Adipocyte (in vitro differentiated cells): ENCODE measurements at regions not wholly inside any gene's neighbourhood (a gene's known extent, or its start where the extent isn't known, plus 50 kb on each side); places are given as distances from the start of the nearest gene placed in this dataset.
"Not testable (repeated sequence)": the region's sequence is repeated elsewhere in the genome, so short reads cannot be mapped to it uniquely, and the experiment has no call there.

Experiments
- DNase-seq: peaks from one replicate; pipeline ENCODE4 v3.0.0-alpha.2; 2015; ENCODE audit warnings: low read depth
- H3K27me3 ChIP-seq: replicated peaks from 2 replicates; pipeline ENCODE4 v1.7.0; 2013; ENCODE audit warnings: mild to moderate bottlenecking, low read length, moderate library complexity; ENCODE audit not compliant: control insufficient read depth, insufficient read depth
- H3K36me3 ChIP-seq: 2 replicates; pipeline ENCODE4 v1.7.0; 2013; ENCODE audit warnings: low read length, mild to moderate bottlenecking, moderate library complexity; ENCODE audit not compliant: control insufficient read depth, insufficient read depth, severe bottlenecking
- H3K4me1 ChIP-seq: 2 replicates; pipeline ENCODE4 v1.7.0; 2013; ENCODE audit warnings: mild to moderate bottlenecking, low read length, moderate library complexity; ENCODE audit not compliant: control insufficient read depth, insufficient read depth
- H3K4me3 ChIP-seq: 2 replicates; pipeline ENCODE4 v1.7.0; 2013; ENCODE audit warnings: mild to moderate bottlenecking, low read length, moderate library complexity
- H3K9ac ChIP-seq: 2 replicates; pipeline ENCODE4 v1.7.0; 2013; ENCODE audit warnings: mild to moderate bottlenecking, low read length, moderate library complexity
- H3K9me3 ChIP-seq: 2 replicates; pipeline ENCODE4 v1.7.0; 2013; ENCODE audit warnings: mild to moderate bottlenecking, low read length, moderate library complexity; ENCODE audit not compliant: control insufficient read depth

GRCh38 chr1:229900220-229900619 is 166.8 kb upstream of the GALNT2 start:
- Histone ChIP-seq H3K36me3 (no peaks in the 10 kb centered on the region), H3K9me3 (peaks cover 12% of the 10 kb centered on the region), H3K4me3 (no peak overlapping the region), H3K27me3 (peaks cover 4% of the 10 kb centered on the region), H3K9ac (no peak overlapping the region), H3K4me1 (no peaks in the 10 kb centered on the region)
- no peak for DNase-seq

DNA sequence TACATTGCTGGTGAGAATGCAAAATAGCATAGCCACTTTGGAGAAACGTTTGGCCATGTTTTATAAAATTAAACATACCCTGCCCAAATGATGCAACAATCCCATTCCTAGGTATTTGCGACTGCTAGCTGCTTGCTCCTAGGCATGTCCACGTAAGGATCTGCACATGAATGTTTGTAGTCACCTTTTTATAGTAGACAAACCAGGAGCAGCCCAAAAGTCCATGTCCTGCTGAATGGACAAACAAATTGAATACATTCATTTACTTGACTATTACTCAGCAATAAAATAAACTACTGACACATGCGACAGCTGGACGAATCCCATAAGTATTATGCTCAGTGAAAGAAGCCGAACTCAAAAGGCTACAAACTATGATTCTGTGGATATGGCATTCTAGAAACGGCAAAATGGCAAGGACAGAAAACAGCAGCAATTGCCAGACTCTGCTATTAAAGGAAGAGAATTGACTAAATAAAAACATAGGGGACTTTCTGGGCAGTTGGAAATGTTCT is 161.9 kb upstream of the GALNT2 start:
- Histone ChIP-seq H3K4me3 (no peak overlapping the region), H3K9ac (no peak overlapping the region), H3K36me3 (no peaks in the 10 kb centered on the region), H3K27me3 (peaks cover 13% of the 10 kb centered on the region), H3K9me3 (peaks cover 16% of the 10 kb centered on the region), H3K4me1 (no peaks in the 10 kb centered on the region)
- no peak for DNase-seq

- peaks cover 17% of the 10 kb centered on the region for H3K27me3 ChIP-seq
Measured at GRCh38 chr1:229905652-229906051, 161.4 kb upstream of the GALNT2 start.

GRCh38 chr1:229907884-229908638 is 159.0 kb upstream of the GALNT2 start:
- no peak for DNase-seq
- H3K27me3 ChIP-seq, result peaks cover 18% of the 10 kb centered on the region
- H3K4me1 ChIP-seq, result no peaks in the 10 kb centered on the region
- no peaks in the 10 kb centered on the region for H3K36me3 ChIP-seq
- no peak overlapping the region for H3K4me3 ChIP-seq
- no peak overlapping the region for H3K9ac ChIP-seq
- H3K9me3 ChIP-seq, result peaks cover 8% of the 10 kb centered on the region

More at GRCh38 chr1:229905652-229906051, 161.4 kb upstream of the GALNT2 start:
- DNase-seq, result no peak
- no peak overlapping the region for H3K4me3 ChIP-seq
- no peak overlapping the region for H3K9ac ChIP-seq
- peaks cover 17% of the 10 kb centered on the region for H3K9me3 ChIP-seq
- no peaks in the 10 kb centered on the region for H3K36me3 ChIP-seq
- H3K4me1 ChIP-seq, result no peaks in the 10 kb centered on the region

DNA sequence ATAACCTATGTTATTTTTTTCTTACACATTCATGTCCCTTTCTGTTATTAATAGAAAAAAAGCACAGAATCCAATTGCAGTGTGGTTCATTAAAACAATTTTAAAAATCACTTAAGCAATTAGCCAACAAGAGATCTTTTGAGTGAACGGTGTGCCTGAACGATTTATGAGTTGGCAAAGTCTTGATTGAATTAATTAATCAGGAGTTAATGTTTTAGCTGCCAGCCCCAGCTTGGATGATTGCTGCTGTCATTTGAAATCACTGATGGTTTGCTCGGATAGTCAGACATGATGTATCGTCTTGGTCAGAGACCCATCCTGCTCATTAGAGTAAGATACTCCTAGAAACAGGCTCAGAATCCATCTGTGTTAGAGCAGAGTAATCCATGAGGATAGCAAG is 158.3 kb upstream of the GALNT2 start:
- Histone ChIP-seq H3K36me3 (no peaks in the 10 kb centered on the region), H3K4me1 (no peaks in the 10 kb centered on the region), H3K27me3 (peaks cover 18% of the 10 kb centered on the region), H3K9ac (no peak overlapping the region), H3K9me3 (peaks cover 8% of the 10 kb centered on the region), H3K4me3 (no peak overlapping the region)
- no peak for DNase-seq

DNA sequence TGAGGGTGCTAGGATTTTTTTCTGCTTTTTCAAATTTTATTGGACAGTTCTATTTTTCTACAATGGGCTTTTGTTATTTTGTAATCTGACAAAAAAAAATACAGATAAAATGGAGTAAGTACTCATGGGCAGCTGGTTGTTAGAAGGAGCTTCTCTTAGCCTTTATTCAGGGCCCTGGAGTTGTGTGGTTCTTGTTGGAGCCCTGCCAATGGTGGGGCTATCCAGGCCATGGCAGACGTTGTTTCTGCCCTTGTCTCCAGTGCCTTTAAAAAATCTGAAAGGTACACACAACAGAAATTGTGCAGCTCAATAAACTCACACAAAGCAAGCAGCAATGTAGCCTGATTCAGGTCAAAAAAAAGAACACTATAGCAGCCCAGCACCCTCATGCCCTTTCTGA is 153.5 kb upstream of the GALNT2 start:
- no peak for DNase-seq
- peaks cover 8% of the 10 kb centered on the region for H3K9me3 ChIP-seq
- no peaks in the 10 kb centered on the region for H3K4me1 ChIP-seq
- no peak overlapping the region for H3K9ac ChIP-seq
- peaks cover 20% of the 10 kb centered on the region for H3K27me3 ChIP-seq
- no peaks in the 10 kb centered on the region for H3K36me3 ChIP-seq
- no peak overlapping the region for H3K4me3 ChIP-seq

DNA sequence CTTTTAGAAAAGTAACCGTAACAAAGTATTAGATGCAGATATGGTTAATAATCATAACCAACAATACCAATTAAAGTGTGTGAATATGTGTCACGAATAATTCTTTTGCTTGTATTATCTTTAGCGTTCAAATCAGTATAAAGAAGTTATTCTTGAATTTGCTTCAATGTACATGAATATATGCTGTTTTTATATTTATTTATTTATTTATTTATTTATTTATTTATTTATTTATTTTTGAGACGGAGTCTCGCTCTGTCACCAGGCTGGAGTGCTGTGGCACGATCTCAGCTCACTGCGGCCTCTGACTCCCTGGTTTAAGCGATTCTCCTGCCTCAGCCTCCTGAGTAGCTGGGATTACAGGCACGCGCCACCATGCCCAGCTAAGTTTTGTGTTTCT is 147.6 kb upstream of the GALNT2 start:
- H3K9me3 ChIP-seq, H3K9ac ChIP-seq, DNase-seq, H3K27me3 ChIP-seq, H3K4me1 ChIP-seq, H3K36me3 ChIP-seq, H3K4me3 ChIP-seq: not testable (repeated sequence)

- Histone ChIP-seq H3K9ac (no peak overlapping the region), H3K4me3 (no peak overlapping the region), H3K27me3 (no peaks in the 10 kb centered on the region), H3K9me3 (no peaks in the 10 kb centered on the region), H3K4me1 (no peaks in the 10 kb centered on the region), H3K36me3 (no peaks in the 10 kb centered on the region)
- DNase-seq, result no peak
Measured at GRCh38 chr1:229920683-229921082, 146.4 kb upstream of the GALNT2 start.

DNA sequence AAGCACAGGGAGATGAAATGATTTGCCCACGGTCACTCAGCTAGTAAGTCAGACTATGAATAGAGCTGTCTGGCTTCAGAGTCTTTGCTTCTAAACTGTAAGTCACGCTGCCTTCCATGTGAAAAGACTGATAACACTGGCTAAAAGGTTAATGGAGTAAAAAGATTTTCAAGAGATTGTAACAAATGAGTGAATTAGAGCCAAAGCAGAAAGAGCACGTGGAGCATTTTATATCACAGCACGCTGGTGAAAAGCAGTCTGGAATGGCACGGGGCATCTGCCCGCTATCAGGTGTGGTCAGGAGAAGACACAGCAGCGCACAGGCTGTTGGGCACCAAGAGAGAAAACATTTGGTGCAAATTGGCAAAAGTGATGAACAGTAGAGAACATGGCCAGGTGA is 144.8 kb upstream of the GALNT2 start:
- Histone ChIP-seq H3K4me3 (no peak overlapping the region), H3K9ac (no peak overlapping the region)
- no peak for DNase-seq

GRCh38 chr1:229924639-229925038 is 142.4 kb upstream of the GALNT2 start:
- Histone ChIP-seq H3K4me3 (no peak overlapping the region), H3K9me3 (no peaks in the 10 kb centered on the region), H3K36me3 (no peaks in the 10 kb centered on the region), H3K4me1 (no peaks in the 10 kb centered on the region), H3K27me3 (no peaks in the 10 kb centered on the region), H3K9ac (no peak overlapping the region)
- DNase-seq, result no peak

More for the DNA sequence above, 144.8 kb upstream of the GALNT2 start:
- Histone ChIP-seq H3K9me3 (no peaks in the 10 kb centered on the region), H3K27me3 (no peaks in the 10 kb centered on the region), H3K36me3 (no peaks in the 10 kb centered on the region), H3K4me1 (no peaks in the 10 kb centered on the region)

GRCh38 chr1:229928767-229929166 is 138.3 kb upstream of the GALNT2 start:
- no peak for DNase-seq
- no peaks in the 10 kb centered on the region for H3K9me3 ChIP-seq
- no peaks in the 10 kb centered on the region for H3K27me3 ChIP-seq
- no peaks in the 10 kb centered on the region for H3K4me1 ChIP-seq
- H3K36me3 ChIP-seq, result no peaks in the 10 kb centered on the region
- no peak overlapping the region for H3K4me3 ChIP-seq
- no peak overlapping the region for H3K9ac ChIP-seq

GRCh38 chr1:229931751-229932150 is 135.3 kb upstream of the GALNT2 start:
- H3K36me3 ChIP-seq, H3K4me3 ChIP-seq, DNase-seq, H3K27me3 ChIP-seq, H3K9me3 ChIP-seq, H3K9ac ChIP-seq, H3K4me1 ChIP-seq: not testable (repeated sequence)
